ENCODE measurements at regions not wholly inside any gene's neighbourhood (a gene's known extent, or its start where the extent isn't known, plus 50 kb on each side); places are given as distances from the start of the nearest gene placed in this dataset.

DNA sequence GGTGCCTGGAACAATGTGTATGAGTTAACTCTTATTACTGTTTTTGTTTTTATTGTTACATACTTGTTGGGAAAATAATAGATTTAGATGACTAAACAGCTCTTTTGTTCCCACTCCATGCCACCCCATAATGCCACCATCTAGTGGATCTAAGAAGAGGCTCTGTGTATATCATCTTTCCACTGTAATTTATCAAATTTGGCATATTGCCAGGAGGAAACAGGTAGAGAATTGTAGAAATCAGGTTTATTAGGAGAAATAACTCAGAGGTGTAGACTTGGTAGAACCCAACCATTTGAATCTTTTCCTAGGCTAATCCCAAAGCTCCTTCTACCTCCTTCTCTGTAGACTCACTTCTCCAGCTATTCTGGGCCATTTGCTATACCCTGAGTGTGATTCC, 150.6 kb downstream of the GATB start:
- no peak for TF ChIP-seq ATF3 (IDR thresholded peaks at IDR 0.05)
- no peak for TF ChIP-seq MAX (IDR thresholded peaks at IDR 0.05)
